GM23338 (cell line): ENCODE measurements at regions not wholly inside any gene's neighbourhood (a gene's known extent, or its start where the extent isn't known, plus 50 kb on each side); places are given as distances from the start of the nearest gene placed in this dataset.

Source experiments
- ATAC-seq: fragments of 200-7000 bp; cut with Tn5 transposase; 3 replicates; pipeline ENCODE4 v1.9.1; 2020
- DNase-seq: peaks from one replicate; pipeline ENCODE4 v3.0.0-alpha.2; 2015; ENCODE audit warnings: low spot score
- H2AFZ ChIP-seq: fragments of 200-600 bp; sonication (generic); 2 replicates; pipeline ENCODE4 v1.8.0; 2016; ENCODE audit warnings: antibody characterized with exemption, mild to moderate bottlenecking, moderate library complexity
- H3F3A ChIP-seq: fragments of 200-600 bp; sonication (generic); replicated peaks from 2 replicates; pipeline ENCODE4 v1.8.0; 2017; ENCODE audit warnings: antibody characterized with exemption, mixed run types, low read depth
- H3K27ac ChIP-seq: fragments of 200-600 bp; sonication (generic); 2 replicates; pipeline ENCODE4 v1.6.1; 2016; ENCODE audit warnings: low read depth
- H3K27me3 ChIP-seq: fragments of 200-600 bp; sonication (generic); 2 replicates; pipeline ENCODE4 v1.8.0; 2016; ENCODE audit warnings: mild to moderate bottlenecking, mixed run types, moderate library complexity; ENCODE audit not compliant: insufficient read depth
- H3K36me3 ChIP-seq: fragments of 200-600 bp; sonication (generic); 2 replicates; pipeline ENCODE4 v1.8.0; 2016; ENCODE audit warnings: mild to moderate bottlenecking; ENCODE audit not compliant: insufficient read depth
- H3K4me1 ChIP-seq: fragments of 200-600 bp; sonication (generic); 2 replicates; pipeline ENCODE4 v1.8.0; 2016; ENCODE audit warnings: mild to moderate bottlenecking, moderate library complexity; ENCODE audit not compliant: insufficient read depth
- H3K4me2 ChIP-seq: fragments of 200-600 bp; sonication (generic); 2 replicates; pipeline ENCODE4 v1.7.1; 2017; ENCODE audit warnings: mixed run types
- H3K4me3 ChIP-seq: fragments of 200-600 bp; sonication (generic); 2 replicates; pipeline ENCODE4 v1.6.1; 2016; ENCODE audit warnings: mixed run types
- H3K79me2 ChIP-seq: fragments of 200-600 bp; sonication (generic); replicated peaks from 2 replicates; pipeline ENCODE4 v1.8.0; 2017; ENCODE audit warnings: mild to moderate bottlenecking; ENCODE audit not compliant: insufficient read depth
- H3K9me2 ChIP-seq: fragments of 200-600 bp; sonication (generic); 2 replicates; pipeline ENCODE4 v1.8.0; 2017; ENCODE audit not compliant: insufficient read depth
- H4K20me1 ChIP-seq: fragments of 200-600 bp; sonication (generic); replicated peaks from 2 replicates; pipeline ENCODE4 v1.8.0; 2017; ENCODE audit warnings: mild to moderate bottlenecking; ENCODE audit not compliant: insufficient read depth
- H3K27ac Mint-ChIP-seq: 2 replicates; pipeline ENCODE4 v1.8.0; 2020; ENCODE audit warnings: inconsistent platforms, mild to moderate bottlenecking, moderate library complexity, mixed read lengths
- H3K27me3 Mint-ChIP-seq: 3 replicates; pipeline ENCODE4 v1.8.0; 2022; ENCODE audit warnings: low read depth, mild to moderate bottlenecking, moderate library complexity, mixed read lengths, inconsistent platforms; ENCODE audit not compliant: insufficient read depth, poor library complexity
- H3K36me3 Mint-ChIP-seq: 3 replicates; pipeline ENCODE4 v1.8.0; 2021; ENCODE audit warnings: low read depth, mild to moderate bottlenecking, inconsistent platforms, moderate library complexity, mixed read lengths
- H3K4me1 Mint-ChIP-seq: 3 replicates; pipeline ENCODE4 v1.8.0; 2020; ENCODE audit warnings: mild to moderate bottlenecking, inconsistent platforms, mixed read lengths
- H3K4me3 Mint-ChIP-seq: 3 replicates; pipeline ENCODE4 v1.8.0; 2021; ENCODE audit warnings: moderate library complexity, mild to moderate bottlenecking, inconsistent platforms, mixed read lengths
- H3K9me3 Mint-ChIP-seq: 3 replicates; pipeline ENCODE4 v1.8.0; 2020; ENCODE audit warnings: moderate library complexity, mild to moderate bottlenecking, inconsistent platforms, mixed read lengths
- CTCF ChIP-seq, 2 experiments: fragments of 200-600 bp in 1 of 2; sonication (generic) in 1 of 2; conservative IDR thresholded peaks; 2 replicates each; pipeline versions ENCODE4 v1.5.1 to v1.6.1; 2016 to 2017; ENCODE audit warnings: antibody characterized with exemption in 2 of 2, low read depth in 2 of 2, mild to moderate bottlenecking in 2 of 2, moderate library complexity in 1 of 2
- ETS1 ChIP-seq: IDR thresholded peaks from 2 replicates; pipeline ENCODE4 v1.6.1; 2016; ENCODE audit warnings: antibody characterized with exemption
- EZH2 ChIP-seq: fragments of 200-600 bp; sonication (generic); IDR thresholded peaks from one replicate; pipeline ENCODE4 v1.8.0; 2017; ENCODE audit warnings: antibody characterized with exemption, mild to moderate bottlenecking, low read depth; ENCODE audit not compliant: unreplicated experiment
- EZH2phosphoT487 ChIP-seq: fragments of 200-600 bp; sonication (generic); IDR thresholded peaks from one replicate; pipeline ENCODE4 v1.8.1; 2018; ENCODE audit warnings: antibody characterized with exemption; ENCODE audit not compliant: unreplicated experiment
- POLR2AphosphoS5 ChIP-seq: IDR thresholded peaks from 2 replicates; pipeline ENCODE4 v1.6.1; 2016; ENCODE audit warnings: antibody characterized with exemption, low read depth
- REST ChIP-seq: IDR thresholded peaks from one replicate; pipeline ENCODE4 v1.6.1; 2018; ENCODE audit warnings: antibody characterized with exemption; ENCODE audit not compliant: unreplicated experiment
- ZNF331 ChIP-seq: fragments of 250-450 bp; sonication (Bioruptor Pico); IDR thresholded peaks from 2 replicates; pipeline ENCODE4 v1.5.0; 2020; ENCODE audit warnings: low read depth, mild to moderate bottlenecking, moderate library complexity
- ZNF462 ChIP-seq: fragments of 250-450 bp; sonication (Bioruptor Pico); IDR thresholded peaks from 2 replicates; pipeline ENCODE4 v1.5.0; 2020; ENCODE audit warnings: mild to moderate bottlenecking, moderate library complexity

- TF ChIP-seq CTCF (conservative IDR thresholded peaks at IDR 0.05; ENCODE audit: low read depth in 2 of 2) (no peak), ZNF331 (CRISPR knock-in tag) (no peak), EZH2 (no peak)
Measured at GRCh38 chr5:119708076-119708790, 78.9 kb downstream of the FAM170A start (continued).

GRCh38 chr5:119721775-119722174 is 92.4 kb downstream of the FAM170A start:
- Histone ChIP-seq H2AFZ (no peak overlapping the region), H3K4me3 (no peak overlapping the region), H3K4me2 (no peak overlapping the region), H3K27me3 (no peaks in the 10 kb centered on the region), H4K20me1 (no peaks in the 10 kb centered on the region), H3F3A (no peaks in the 10 kb centered on the region), H3K4me1 (no peaks in the 10 kb centered on the region), H3K36me3 (no peaks in the 10 kb centered on the region; the same call in 1 of the 2 replicates), H3K9me2 (peaks cover 5% of the 10 kb centered on the region; the same call in 1 of the 2 replicates), H3K27ac (no peak overlapping the region), H3K79me2 (no peaks in the 10 kb centered on the region)
- peaks cover 14% of the 10 kb centered on the region for H3K36me3 Mint-ChIP-seq
- H3K27me3 Mint-ChIP-seq = no peaks in the 10 kb centered on the region
- H3K9me3 Mint-ChIP-seq = peaks cover 14% of the 10 kb centered on the region
- ATAC-seq = no peak
- no peak for DNase-seq
- no peak overlapping the region for H3K4me3 Mint-ChIP-seq
- no peaks in the 10 kb centered on the region for H3K4me1 Mint-ChIP-seq
- no peak overlapping the region for H3K27ac Mint-ChIP-seq
- TF ChIP-seq EZH2phosphoT487 (no peak), ZNF462 (CRISPR knock-in tag) (no peak), ETS1 (no peak), ZNF331 (CRISPR knock-in tag) (no peak), CTCF (conservative IDR thresholded peaks at IDR 0.05; ENCODE audit: low read depth in 2 of 2) (no peak), POLR2AphosphoS5 (no peak), REST (no peak)
